PFSK-1 (cell line): ENCODE measurements at regions not wholly inside any gene's neighbourhood (a gene's known extent, or its start where the extent isn't known, plus 50 kb on each side); places are given as distances from the start of the nearest gene placed in this dataset.

Source experiments
- POLR2AphosphoS5 ChIP-seq: IDR thresholded peaks from 2 replicates; pipeline ENCODE4 v1.6.1; 2012; ENCODE audit warnings: low read depth, mild to moderate bottlenecking, control low read depth, low read length, moderate library complexity
- SIN3A ChIP-seq: IDR thresholded peaks from 2 replicates; pipeline ENCODE4 v1.6.1; 2012; ENCODE audit warnings: mild to moderate bottlenecking, low read length, moderate library complexity, borderline replicate concordance; ENCODE audit not compliant: insufficient read depth
- TF ChIP-seq, protein P1 (sequence below), 2 experiments: IDR thresholded peaks; 2 replicates each; pipeline versions ENCODE4 v1.6.1 to v1.8.0; 2011 to 2012; ENCODE audit warnings: low read depth in 2 of 2, low read length in 2 of 2, control low read depth in 1 of 2, inconsistent platforms in 1 of 2, mild to moderate bottlenecking in 1 of 2, moderate library complexity in 1 of 2; ENCODE audit not compliant: insufficient read depth in 1 of 2

DNA sequence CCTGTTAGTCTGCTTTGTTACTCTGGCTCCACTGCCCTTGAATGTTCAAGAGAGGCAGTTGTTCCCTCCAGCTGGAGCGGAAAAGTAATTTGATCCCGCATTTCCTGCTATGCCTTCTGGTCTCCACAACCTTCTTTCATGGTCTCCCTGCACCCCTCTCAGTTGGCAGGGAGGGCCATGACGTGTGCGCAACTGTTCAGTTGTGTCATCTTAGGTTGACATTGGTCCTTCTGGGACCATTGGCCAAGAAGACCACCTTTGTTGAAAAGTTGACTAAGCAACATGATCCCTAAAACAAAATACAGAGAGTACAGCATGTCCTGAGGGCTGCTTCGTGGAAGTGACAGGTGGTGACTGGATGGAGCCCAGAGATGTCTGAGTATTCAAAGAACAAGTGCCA is 192.5 kb upstream of the TUT7 start:
- TF ChIP-seq POLR2AphosphoS5 (no peak), SIN3A (no peak)
- TF ChIP-seq, protein P1, sequence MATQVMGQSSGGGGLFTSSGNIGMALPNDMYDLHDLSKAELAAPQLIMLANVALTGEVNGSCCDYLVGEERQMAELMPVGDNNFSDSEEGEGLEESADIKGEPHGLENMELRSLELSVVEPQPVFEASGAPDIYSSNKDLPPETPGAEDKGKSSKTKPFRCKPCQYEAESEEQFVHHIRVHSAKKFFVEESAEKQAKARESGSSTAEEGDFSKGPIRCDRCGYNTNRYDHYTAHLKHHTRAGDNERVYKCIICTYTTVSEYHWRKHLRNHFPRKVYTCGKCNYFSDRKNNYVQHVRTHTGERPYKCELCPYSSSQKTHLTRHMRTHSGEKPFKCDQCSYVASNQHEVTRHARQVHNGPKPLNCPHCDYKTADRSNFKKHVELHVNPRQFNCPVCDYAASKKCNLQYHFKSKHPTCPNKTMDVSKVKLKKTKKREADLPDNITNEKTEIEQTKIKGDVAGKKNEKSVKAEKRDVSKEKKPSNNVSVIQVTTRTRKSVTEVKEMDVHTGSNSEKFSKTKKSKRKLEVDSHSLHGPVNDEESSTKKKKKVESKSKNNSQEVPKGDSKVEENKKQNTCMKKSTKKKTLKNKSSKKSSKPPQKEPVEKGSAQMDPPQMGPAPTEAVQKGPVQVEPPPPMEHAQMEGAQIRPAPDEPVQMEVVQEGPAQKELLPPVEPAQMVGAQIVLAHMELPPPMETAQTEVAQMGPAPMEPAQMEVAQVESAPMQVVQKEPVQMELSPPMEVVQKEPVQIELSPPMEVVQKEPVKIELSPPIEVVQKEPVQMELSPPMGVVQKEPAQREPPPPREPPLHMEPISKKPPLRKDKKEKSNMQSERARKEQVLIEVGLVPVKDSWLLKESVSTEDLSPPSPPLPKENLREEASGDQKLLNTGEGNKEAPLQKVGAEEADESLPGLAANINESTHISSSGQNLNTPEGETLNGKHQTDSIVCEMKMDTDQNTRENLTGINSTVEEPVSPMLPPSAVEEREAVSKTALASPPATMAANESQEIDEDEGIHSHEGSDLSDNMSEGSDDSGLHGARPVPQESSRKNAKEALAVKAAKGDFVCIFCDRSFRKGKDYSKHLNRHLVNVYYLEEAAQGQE (IDR thresholded peaks at IDR 0.05; ENCODE audit: insufficient read depth in 1 of 2, low read depth in 2 of 2, low read length in 2 of 2): 0 out of 4 replicates have a peak, but pooled peaks of 1 of the 2 experiments have one; percentile 11
